Endothelial cell of umbilical vein (primary cell): ENCODE measurements at regions not wholly inside any gene's neighbourhood (a gene's known extent, or its start where the extent isn't known, plus 50 kb on each side); places are given as distances from the start of the nearest gene placed in this dataset.

Source experiments
- BruUV-seq: library from RNA; stranded (reverse); fragments of 400-500 nt; replicated peaks from 2 replicates; lab custom pipeline; 2021; lab: Mats Ljungman, UMichigan
- CTCF ChIA-PET: fragments of 300-600, 350-600 bp; sonication (Branson Sonifier 250); formaldehyde crosslinking; loops from one replicate; lab custom pipeline; 2021; ENCODE audit warnings: antibody characterized with exemption, inconsistent platforms; lab: Charles Lee
- POLR2A ChIA-PET: fragments of 300-600, 350-600 bp; sonication (Branson Sonifier 250); formaldehyde crosslinking; loops from one replicate; lab custom pipeline; 2021; ENCODE audit warnings: antibody characterized with exemption, inconsistent platforms; lab: Charles Lee
- DNase-seq: peaks from one replicate; pipeline ENCODE4 v3.0.0-alpha.2; 2011; ENCODE audit warnings: low read depth, low spot score
- FAIRE-seq: peaks from 2 replicates; lab custom pipeline; 2011; peaks lifted over from hg19 to GRCh38; lab: Jason Lieb, UNC
- H2AFZ ChIP-seq: 2 replicates; pipeline ENCODE4 v1.6.0; 2012; ENCODE audit warnings: low read depth, low read length, control low read depth, inconsistent platforms
- H3K27ac ChIP-seq: 2 replicates; pipeline ENCODE4 v1.5.1; 2011; ENCODE audit warnings: low read depth, mild to moderate bottlenecking, control low read depth, low read length, moderate library complexity; ENCODE audit not compliant: insufficient read depth
- H3K27me3 ChIP-seq, 2 experiments: 2 replicates each; pipeline versions ENCODE4 v1.6.0 to v1.6.1; 2011; ENCODE audit warnings: low read length in 2 of 2, mixed read lengths in 1 of 2; ENCODE audit not compliant: control insufficient read depth in 2 of 2, insufficient read depth in 2 of 2
- H3K36me3 ChIP-seq, 2 experiments: 2 replicates in 1 of 2; 3 replicates in 1 of 2; pipeline ENCODE4 v1.5.1; 2011; ENCODE audit warnings: low read length in 2 of 2, mild to moderate bottlenecking in 1 of 2, moderate library complexity in 1 of 2; ENCODE audit not compliant: control insufficient read depth in 2 of 2, insufficient read depth in 2 of 2; ENCODE audit errors: extremely low read depth in 1 of 2
- H3K4me1 ChIP-seq: 3 replicates; pipeline ENCODE4 v1.5.1; 2011; ENCODE audit warnings: mild to moderate bottlenecking, low read length; ENCODE audit not compliant: control insufficient read depth, insufficient read depth; ENCODE audit errors: extremely low read depth
- H3K4me2 ChIP-seq: 2 replicates; pipeline ENCODE4 v1.6.1; 2011; ENCODE audit warnings: low read length, control low read depth, mixed read lengths; ENCODE audit not compliant: insufficient read depth
- H3K4me3 ChIP-seq, 3 experiments: fragments of 200-600 bp in 1 of 3; sonication (generic), shearing (Covaris generic) in 1 of 3; replicated peaks in 1 of 3; 2 replicates each; pipeline ENCODE4 v1.5.1; 2011 to 2016; ENCODE audit warnings: control low read depth in 3 of 3, low read length in 3 of 3, mild to moderate bottlenecking in 2 of 3, inconsistent platforms in 1 of 3, low read depth in 1 of 3, moderate library complexity in 1 of 3; ENCODE audit not compliant: insufficient read depth in 1 of 3
- H3K79me2 ChIP-seq: 2 replicates; pipeline ENCODE4 v1.6.0; 2012; ENCODE audit warnings: low read length, inconsistent platforms; ENCODE audit not compliant: control insufficient read depth, insufficient read depth
- H3K9ac ChIP-seq: replicated peaks from 2 replicates; pipeline ENCODE3; 2011; ENCODE audit warnings: low read length, control low read depth; ENCODE audit not compliant: insufficient read depth; ENCODE audit errors: extremely low read depth
- H3K9me1 ChIP-seq: replicated peaks from 3 replicates; pipeline ENCODE4 v1.6.0; 2011; ENCODE audit warnings: mild to moderate bottlenecking, low read length; ENCODE audit not compliant: control insufficient read depth, insufficient read depth; ENCODE audit errors: extremely low read depth
- H3K9me3 ChIP-seq: replicated peaks from 2 replicates; pipeline ENCODE4 v1.5.1; 2012; ENCODE audit warnings: low read length, inconsistent platforms; ENCODE audit not compliant: control insufficient read depth, insufficient read depth
- H4K20me1 ChIP-seq: replicated peaks from 2 replicates; pipeline ENCODE3; 2011; ENCODE audit warnings: mild to moderate bottlenecking, low read length; ENCODE audit not compliant: control insufficient read depth, insufficient read depth; ENCODE audit errors: extremely low read depth
- CTCF ChIP-seq, 2 donors: IDR thresholded peaks; 1 replicate in 1 of 2; 2 replicates in 1 of 2; pipeline ENCODE4 v1.5.1; 2011; ENCODE audit warnings: low read length in 2 of 2, mild to moderate bottlenecking in 2 of 2, moderate library complexity in 2 of 2, control low read depth in 1 of 2, inconsistent platforms in 1 of 2, low read depth in 1 of 2; ENCODE audit not compliant: insufficient read depth in 1 of 2; ENCODE audit errors: extremely low read depth in 1 of 2
- EZH2 ChIP-seq: IDR thresholded peaks from 2 replicates; pipeline ENCODE4 v1.6.1; 2012; ENCODE audit warnings: borderline replicate concordance, low read depth, mild to moderate bottlenecking, moderate library complexity, low read length, inconsistent platforms; ENCODE audit not compliant: severe bottlenecking
- FOS ChIP-seq: IDR thresholded peaks from 2 replicates; pipeline ENCODE4 v1.6.1; 2011; ENCODE audit warnings: mild to moderate bottlenecking, low read length, moderate library complexity, borderline replicate concordance; ENCODE audit not compliant: insufficient read depth
- GATA2 ChIP-seq: IDR thresholded peaks from 2 replicates; pipeline ENCODE4 v1.7.0; 2011; ENCODE audit warnings: low read depth, mild to moderate bottlenecking, moderate library complexity, mixed read lengths, low read length; ENCODE audit not compliant: insufficient read length, insufficient read depth
- JUN ChIP-seq: IDR thresholded peaks from 2 replicates; pipeline ENCODE4 v1.6.1; 2011; ENCODE audit warnings: borderline replicate concordance, low read depth; ENCODE audit not compliant: insufficient read length, insufficient read depth
- MAX ChIP-seq: IDR thresholded peaks from 2 replicates; pipeline ENCODE4 v1.6.1; 2011; ENCODE audit not compliant: insufficient read depth, insufficient read length
- MYC ChIP-seq: IDR thresholded peaks from one replicate; pipeline ENCODE4 v1.6.1; 2011; ENCODE audit warnings: mild to moderate bottlenecking, low read depth, low read length
- POLR2A ChIP-seq: IDR thresholded peaks from 2 replicates; pipeline ENCODE4 v1.6.1; 2012; ENCODE audit warnings: low read depth, mild to moderate bottlenecking, control low read depth, low read length
- POLR2AphosphoS5 ChIP-seq: IDR thresholded peaks from 2 replicates; pipeline ENCODE4 v1.6.1; 2012; ENCODE audit warnings: low read depth, mild to moderate bottlenecking, control low read depth, low read length, moderate library complexity; ENCODE audit not compliant: insufficient read depth
- dilution Hi-C: fragments of 300-500 bp; cut with MboI; formaldehyde crosslinking; loops from one replicate; pipeline ENCODE4 v1.15.0; 2019; ENCODE audit warnings: low sequenced_read_pairs; ENCODE audit not compliant: extremely low pct_ligation_motif_present
- intact Hi-C: fragments of 100-400 bp; cut with micrococcal nuclease; formaldehyde crosslinking; loops from one replicate; pipeline ENCODE4 v1.10.0; 2022

DNA sequence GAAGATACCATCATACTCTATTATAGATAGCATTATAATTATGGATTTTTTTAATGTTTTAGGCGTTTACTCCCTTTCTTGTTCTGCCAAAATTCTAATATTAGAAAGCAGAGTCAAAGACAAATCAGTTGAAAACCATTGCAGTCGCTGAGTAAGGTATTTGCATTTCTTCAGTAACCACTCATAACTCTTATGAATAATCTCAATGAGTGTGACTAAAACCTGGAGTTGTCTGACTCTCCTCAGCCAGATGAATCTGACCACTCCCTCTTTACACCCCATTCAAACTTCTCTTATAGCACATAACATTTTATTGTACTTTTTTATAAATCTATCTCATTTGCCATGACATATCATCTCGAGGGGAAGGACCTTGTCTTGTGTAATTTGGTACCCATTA is 1006.5 kb downstream of the DIAPH3 start:
- intact Hi-C loops, result no loop called here
- ChIA-PET POLR2A (no interaction called here), CTCF (no interaction called here)
- Histone ChIP-seq H3K4me3 (no peak overlapping the region), H2AFZ (no peak overlapping the region), H3K9ac (no peak overlapping the region), H3K4me2 (no peak overlapping the region), H3K9me1 (no peaks in the 10 kb centered on the region), H3K4me1 (no peaks in the 10 kb centered on the region), H3K27ac (no peak overlapping the region), H3K36me3 (no peaks in the 10 kb centered on the region), H3K9me3 (no peaks in the 10 kb centered on the region), H3K27me3 (no peaks in the 10 kb centered on the region), H4K20me1 (no peaks in the 10 kb centered on the region), H3K79me2 (no peaks in the 10 kb centered on the region)
- no TSS peak for BruUV-seq
- TF ChIP-seq POLR2AphosphoS5, result no peak
- TF ChIP-seq MYC, result no peak
- TF ChIP-seq JUN, result no peak
- TF ChIP-seq MAX, result no peak
- TF ChIP-seq FOS, result no peak
- no peak for TF ChIP-seq GATA2
- no peak for TF ChIP-seq EZH2
- TF ChIP-seq POLR2A, result no peak
- no peak for TF ChIP-seq CTCF (IDR thresholded peaks at IDR 0.05; ENCODE audit: extremely low read depth in 1 of 2, insufficient read depth in 1 of 2, low read depth in 1 of 2, low read length in 2 of 2)
- no peak for DNase-seq
- dilution Hi-C loops, result no loop called here
- FAIRE-seq, result no peak
